Activated T-cell treated with anti-CD3 and anti-CD28 coated beads, Interleukin-2, amount 50 U/mL, for 72 hours (primary cell): ENCODE measurements at regions not wholly inside any gene's neighbourhood (a gene's known extent, or its start where the extent isn't known, plus 50 kb on each side); places are given as distances from the start of the nearest gene placed in this dataset.

Source experiments
- ATAC-seq, 2 donors: fragments of 150-1000 bp; cut with Tn5 transposase; replicated peaks in 1 of 2; 2 replicates each; pipeline ENCODE4 v1.10.0; 2021; ENCODE audit warnings: moderate library complexity in 2 of 2, mild to moderate bottlenecking in 1 of 2
- DNase-seq, 2 donors: peaks; one replicate each; pipeline ENCODE4 v3.0.0; 2021 to 2022; ENCODE audit warnings: mixed read lengths in 1 of 2
- H3K27ac Mint-ChIP-seq: one replicate; pipeline ENCODE4 v1.8.0; 2022; ENCODE audit warnings: mild to moderate bottlenecking, moderate library complexity, mixed read lengths
- H3K27me3 Mint-ChIP-seq: one replicate; pipeline ENCODE4 v1.8.0; 2022; ENCODE audit warnings: low read depth, mixed read lengths
- H3K36me3 Mint-ChIP-seq, 2 donors: one replicate each; pipeline ENCODE4 v1.8.0; 2022; ENCODE audit warnings: mixed read lengths in 2 of 2, mild to moderate bottlenecking in 1 of 2; ENCODE audit not compliant: insufficient read depth in 2 of 2
- H3K4me1 Mint-ChIP-seq: one replicate; pipeline ENCODE4 v1.8.0; 2022; ENCODE audit warnings: low read depth, mixed read lengths
- H3K4me3 Mint-ChIP-seq, 2 donors: one replicate each; pipeline ENCODE4 v1.8.0; 2022; ENCODE audit warnings: mild to moderate bottlenecking in 2 of 2, mixed read lengths in 2 of 2, moderate library complexity in 2 of 2
- H3K9me3 Mint-ChIP-seq, 2 donors: one replicate each; pipeline ENCODE4 v1.8.0; 2022; ENCODE audit warnings: mixed read lengths in 2 of 2

GRCh38 chr10:130429809-130430208 is 293.6 kb downstream of the GLRX3 start:
- H3K36me3 Mint-ChIP-seq: no peaks in the 10 kb centered on the region
- DNase-seq: no peak

GRCh38 chr10:130430291-130430690 is 294.1 kb downstream of the GLRX3 start:
- Mint-ChIP-seq H3K4me3 (no peak overlapping the region), H3K27ac (no peak overlapping the region), H3K27me3 (peaks cover 7% of the 10 kb centered on the region), H3K36me3 (no peaks in the 10 kb centered on the region), H3K9me3 (peaks cover 1 to 2% of the 10 kb centered on the region in 2 donors), H3K4me1 (no peaks in the 10 kb centered on the region)
- DNase-seq (no peak), ATAC-seq (no peak)

More at GRCh38 chr10:130429809-130430208, 293.6 kb downstream of the GLRX3 start:
- Mint-ChIP-seq H3K4me3 (no peak overlapping the region), H3K27ac (no peak overlapping the region), H3K4me1 (no peaks in the 10 kb centered on the region), H3K9me3 (peaks cover 1 to 2% of the 10 kb centered on the region in 2 donors), H3K27me3 (peaks cover 7% of the 10 kb centered on the region)
- no peak for ATAC-seq

DNA sequence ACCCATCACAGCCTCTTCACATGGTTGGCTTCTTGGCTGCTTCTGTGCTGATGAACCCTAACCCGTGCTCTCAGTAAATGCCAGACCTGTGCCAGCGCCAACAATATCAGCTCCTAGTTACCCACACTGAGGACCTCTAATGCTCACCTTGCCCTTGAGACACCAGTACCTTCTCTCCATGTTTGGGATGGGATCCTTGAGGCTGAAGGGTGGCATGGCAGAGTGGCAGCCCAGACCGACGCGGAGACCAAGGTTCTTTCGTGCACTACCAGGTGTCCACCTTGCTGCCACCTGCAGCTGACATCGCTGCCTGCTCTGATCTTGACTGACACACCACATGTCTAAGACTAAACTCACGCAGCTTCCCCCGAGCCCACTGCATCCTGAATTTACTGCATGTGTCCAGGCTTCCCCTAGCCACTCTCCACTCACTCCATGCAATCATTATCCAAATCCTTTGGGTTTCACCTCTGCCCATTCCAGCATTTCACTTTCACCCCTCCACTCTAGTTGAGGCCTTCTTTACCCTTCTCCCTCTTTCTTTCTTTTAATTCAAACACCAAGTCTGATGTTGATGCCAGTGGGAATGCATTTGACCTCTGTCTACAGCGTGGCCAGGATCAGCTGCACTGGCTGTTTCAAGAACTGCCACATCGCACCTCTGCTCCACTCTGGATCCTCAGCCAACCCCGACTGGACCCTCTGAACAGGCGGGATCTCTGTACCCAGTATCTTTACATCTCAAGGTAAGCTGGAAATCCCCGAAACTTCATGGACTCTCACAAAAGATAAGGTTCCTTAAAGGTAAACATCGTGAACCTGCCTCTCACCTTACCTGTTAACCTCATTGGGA is 294.9 kb downstream of the GLRX3 start:
- Mint-ChIP-seq H3K9me3 (peaks cover 2% of the 10 kb centered on the region in 2 donors), H3K27me3 (peaks cover 7% of the 10 kb centered on the region), H3K27ac (no peak overlapping the region), H3K4me3 (no peak overlapping the region), H3K4me1 (no peaks in the 10 kb centered on the region), H3K36me3 (no peaks in the 10 kb centered on the region)
- no peak for ATAC-seq
- no peak for DNase-seq

DNA sequence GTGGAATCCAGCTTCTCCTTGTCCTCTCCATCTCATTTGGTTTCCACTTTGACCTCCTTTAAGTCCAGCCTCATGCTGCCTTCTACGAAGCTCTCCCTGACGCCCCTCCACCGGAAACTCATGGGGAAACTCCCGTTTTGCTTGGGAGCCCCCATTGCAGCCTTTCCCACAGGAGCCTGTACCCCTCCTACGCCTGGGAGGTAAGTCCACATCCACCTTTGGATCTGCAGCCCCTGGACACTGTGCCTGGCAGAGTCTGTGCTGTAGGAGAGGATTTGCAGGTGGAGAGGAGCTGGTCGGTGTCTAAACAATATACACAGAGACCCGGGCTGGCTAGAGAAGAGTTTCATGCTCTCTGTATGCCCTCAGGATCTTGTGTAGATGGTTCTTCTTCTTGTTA is 296.1 kb downstream of the GLRX3 start:
- Mint-ChIP-seq H3K4me1 (no peaks in the 10 kb centered on the region), H3K9me3 (peaks cover 4 to 6% of the 10 kb centered on the region in 2 donors), H3K36me3 (no peaks in the 10 kb centered on the region), H3K4me3 (no peak overlapping the region), H3K27me3 (peaks cover 1% of the 10 kb centered on the region), H3K27ac (no peak overlapping the region)
- DNase-seq (no peak), ATAC-seq (no peak)

GRCh38 chr10:130432850-130433249 is 296.7 kb downstream of the GLRX3 start:
- peaks cover 4 to 8% of the 10 kb centered on the region in 2 donors for H3K9me3 Mint-ChIP-seq

GRCh38 chr10:130434446-130435385 is 298.5 kb downstream of the GLRX3 start:
- ATAC-seq: no peak
- H3K4me1 Mint-ChIP-seq: no peaks in the 10 kb centered on the region
- no peaks in the 10 kb centered on the region for H3K27me3 Mint-ChIP-seq
- peaks cover 4 to 8% of the 10 kb centered on the region in 2 donors for H3K9me3 Mint-ChIP-seq
- H3K36me3 Mint-ChIP-seq: no peaks in the 10 kb centered on the region
- H3K27ac Mint-ChIP-seq: no peak overlapping the region
- no peak for DNase-seq
- H3K4me3 Mint-ChIP-seq: no peak overlapping the region

More at GRCh38 chr10:130432850-130433249, 296.7 kb downstream of the GLRX3 start:
- DNase-seq: no peak
- no peaks in the 10 kb centered on the region for H3K27me3 Mint-ChIP-seq
- no peak overlapping the region for H3K27ac Mint-ChIP-seq
- no peak for ATAC-seq
- no peaks in the 10 kb centered on the region for H3K4me1 Mint-ChIP-seq
- no peaks in the 10 kb centered on the region for H3K36me3 Mint-ChIP-seq
- H3K4me3 Mint-ChIP-seq: no peak overlapping the region

DNA sequence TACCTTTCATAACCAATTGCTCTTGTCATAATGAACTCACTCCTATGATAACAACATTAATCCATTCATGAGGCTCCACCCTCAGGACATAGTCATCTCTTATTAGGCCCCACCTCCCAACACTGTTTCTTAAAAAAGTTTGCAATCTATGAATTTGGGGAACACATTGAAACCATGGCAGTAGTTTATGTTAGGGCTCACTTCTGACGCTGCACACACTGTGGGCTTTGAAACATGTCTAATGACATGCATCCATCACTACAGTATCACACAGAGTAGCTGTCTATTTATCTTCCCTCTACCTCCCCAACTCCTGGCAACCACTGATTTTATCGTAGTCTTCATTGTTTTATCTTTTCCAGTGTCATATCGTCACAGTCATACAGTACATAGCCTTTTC is 299.8 kb downstream of the GLRX3 start:
- Mint-ChIP-seq H3K9me3 (peaks cover 4 to 10% of the 10 kb centered on the region in 2 donors), H3K4me3 (no peak overlapping the region), H3K4me1 (no peaks in the 10 kb centered on the region), H3K36me3 (no peaks in the 10 kb centered on the region), H3K27ac (no peak overlapping the region), H3K27me3 (no peaks in the 10 kb centered on the region)
- ATAC-seq: no peak
- DNase-seq: no peak

- ATAC-seq: no peak
- H3K27me3 Mint-ChIP-seq: no peaks in the 10 kb centered on the region
- no peak for DNase-seq
- no peaks in the 10 kb centered on the region for H3K4me1 Mint-ChIP-seq
- H3K4me3 Mint-ChIP-seq: no peak overlapping the region
- peaks cover 2 to 9% of the 10 kb centered on the region in 2 donors for H3K9me3 Mint-ChIP-seq
- H3K36me3 Mint-ChIP-seq: no peaks in the 10 kb centered on the region
- no peak overlapping the region for H3K27ac Mint-ChIP-seq
Measured at GRCh38 chr10:130438861-130439260, 302.7 kb downstream of the GLRX3 start.

- Mint-ChIP-seq H3K4me3 (no peak overlapping the region), H3K36me3 (no peaks in the 10 kb centered on the region)
- no peak for DNase-seq
Measured at GRCh38 chr10:130439766-130440165, 303.6 kb downstream of the GLRX3 start.

GRCh38 chr10:130440494-130440893 is 304.3 kb downstream of the GLRX3 start:
- H3K27ac Mint-ChIP-seq: no peak overlapping the region
- H3K27me3 Mint-ChIP-seq: no peaks in the 10 kb centered on the region
- no peaks in the 10 kb centered on the region for H3K4me1 Mint-ChIP-seq
- no peak for DNase-seq
- peaks cover 2 to 9% of the 10 kb centered on the region in 2 donors for H3K9me3 Mint-ChIP-seq
- H3K4me3 Mint-ChIP-seq: no peak overlapping the region
- H3K36me3 Mint-ChIP-seq: no peaks in the 10 kb centered on the region
- no peak for ATAC-seq

More at GRCh38 chr10:130439766-130440165, 303.6 kb downstream of the GLRX3 start:
- no peak for ATAC-seq
- H3K27ac Mint-ChIP-seq: no peak overlapping the region
- H3K9me3 Mint-ChIP-seq: peaks cover 2 to 9% of the 10 kb centered on the region in 2 donors
- no peaks in the 10 kb centered on the region for H3K4me1 Mint-ChIP-seq
- no peaks in the 10 kb centered on the region for H3K27me3 Mint-ChIP-seq

DNA sequence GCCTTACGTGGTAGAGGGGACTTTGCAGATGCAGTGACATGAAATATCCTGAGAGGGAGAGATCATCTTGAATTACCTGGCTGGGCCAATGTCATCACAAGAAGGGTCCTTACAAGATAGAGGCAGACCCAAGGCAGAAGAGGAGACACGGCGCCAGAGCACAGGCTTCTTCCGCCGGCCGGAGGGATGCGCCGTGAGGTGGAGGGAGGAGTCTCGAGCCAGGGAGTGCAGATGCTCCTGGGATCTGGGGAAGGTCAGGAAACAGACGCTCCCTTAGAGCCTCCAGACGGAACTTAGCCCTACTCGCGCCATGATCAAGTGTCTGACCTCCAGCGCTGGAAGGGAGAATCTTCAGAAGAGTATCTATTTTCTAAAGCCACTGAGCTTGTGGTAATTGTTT is 304.8 kb downstream of the GLRX3 start:
- no peaks in the 10 kb centered on the region for H3K36me3 Mint-ChIP-seq
- no peak for ATAC-seq

DNA sequence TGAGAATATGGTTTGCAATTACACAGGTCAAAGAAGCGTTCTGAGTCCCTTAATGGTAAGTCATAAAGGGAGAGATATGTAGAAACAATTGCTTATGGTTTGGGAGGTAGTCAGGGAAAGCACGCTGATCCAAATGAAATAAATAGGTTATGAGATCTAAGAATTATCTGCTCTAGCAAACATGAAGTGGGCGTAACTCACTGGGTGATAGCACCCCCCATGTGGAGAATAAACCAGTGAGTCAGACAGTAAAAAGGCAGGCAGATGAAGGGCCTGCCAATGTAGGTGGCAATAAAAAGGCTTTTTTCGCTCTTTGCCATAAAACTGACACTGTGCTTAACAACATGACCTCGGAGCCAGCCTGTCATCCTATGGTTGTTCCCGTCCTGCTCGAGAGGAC is 306.9 kb downstream of the GLRX3 start:
- ATAC-seq: no peak

More for the DNA sequence above, 304.8 kb downstream of the GLRX3 start:
- H3K4me3 Mint-ChIP-seq: no peak overlapping the region
- H3K9me3 Mint-ChIP-seq: peaks cover 2 to 9% of the 10 kb centered on the region in 2 donors
- H3K27ac Mint-ChIP-seq: no peak overlapping the region
- DNase-seq: no peak
- H3K4me1 Mint-ChIP-seq: no peaks in the 10 kb centered on the region
- H3K27me3 Mint-ChIP-seq: no peaks in the 10 kb centered on the region

More for the DNA sequence above, 306.9 kb downstream of the GLRX3 start:
- Mint-ChIP-seq H3K9me3 (peaks cover 0 to 4% of the 10 kb centered on the region in 2 donors), H3K27me3 (no peaks in the 10 kb centered on the region), H3K4me1 (no peaks in the 10 kb centered on the region), H3K36me3 (no peaks in the 10 kb centered on the region), H3K4me3 (no peak overlapping the region), H3K27ac (no peak overlapping the region)
- DNase-seq: no peak
